ENCODE measurements at regions not wholly inside any gene's neighbourhood (a gene's known extent, or its start where the extent isn't known, plus 50 kb on each side); places are given as distances from the start of the nearest gene placed in this dataset.

DNA sequence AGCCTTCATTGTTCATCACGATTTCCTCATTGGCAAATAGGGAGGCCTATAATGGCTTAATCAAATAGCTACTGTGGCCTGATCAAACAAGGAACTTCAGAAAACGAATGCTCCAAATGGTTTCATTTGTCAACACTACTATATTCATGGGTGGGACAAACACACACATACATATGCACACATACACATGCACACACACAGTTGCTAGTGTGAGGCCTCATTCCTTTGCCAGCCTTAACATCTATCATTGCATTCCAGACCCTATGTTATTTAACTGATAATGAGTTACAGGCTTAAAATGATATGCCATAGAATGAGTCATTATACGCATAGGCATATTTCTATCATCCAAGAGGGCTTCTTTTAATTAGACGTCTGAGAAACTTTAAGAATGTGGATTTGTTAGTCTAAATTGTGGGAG lies 140.2 kb downstream of the KLF5 start:
- DNase-seq (ENCODE audit: low spot score) = no peak

DNA sequence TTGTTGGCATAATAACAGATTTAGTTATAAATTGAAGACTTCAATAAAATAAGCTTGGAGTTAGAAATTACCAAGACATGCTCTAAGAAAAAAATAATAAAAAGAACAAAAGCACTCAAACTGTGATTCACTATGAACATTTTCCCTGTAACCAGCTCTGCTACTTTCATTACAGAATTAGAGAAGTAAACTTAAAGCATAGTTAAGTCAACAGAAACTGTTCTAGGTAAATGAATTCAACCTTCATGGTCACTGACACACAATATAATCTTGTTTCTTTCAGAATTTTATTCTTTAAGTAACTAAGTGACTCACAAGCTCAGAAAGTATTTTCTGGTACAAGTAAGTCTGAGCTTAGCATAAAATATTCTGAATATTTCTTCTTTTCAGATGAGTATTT lies 136.3 kb downstream of the KLF5 start:
- DNase-seq (ENCODE audit: low spot score) = no peak

DNA sequence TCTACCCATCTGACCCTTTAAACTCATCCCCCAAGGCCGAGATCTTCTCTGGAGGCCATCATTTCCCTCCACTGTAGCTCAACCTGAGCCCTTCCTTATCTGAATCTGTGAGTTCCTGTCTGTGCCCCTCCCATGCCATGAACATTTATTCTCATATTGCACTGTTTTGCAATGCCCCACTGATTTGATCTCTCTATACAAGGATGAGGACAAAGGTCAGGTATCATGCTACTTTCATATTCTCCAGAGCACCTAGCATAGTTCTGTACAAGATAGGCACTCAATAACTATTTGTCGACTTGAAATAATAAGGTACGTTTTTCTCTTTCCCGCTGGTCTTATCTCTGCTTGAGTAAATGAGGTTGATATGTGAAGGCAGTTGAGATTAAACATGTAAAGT lies 135.5 kb downstream of the KLF5 start:
- no peak for DNase-seq (ENCODE audit: low spot score)

DNA sequence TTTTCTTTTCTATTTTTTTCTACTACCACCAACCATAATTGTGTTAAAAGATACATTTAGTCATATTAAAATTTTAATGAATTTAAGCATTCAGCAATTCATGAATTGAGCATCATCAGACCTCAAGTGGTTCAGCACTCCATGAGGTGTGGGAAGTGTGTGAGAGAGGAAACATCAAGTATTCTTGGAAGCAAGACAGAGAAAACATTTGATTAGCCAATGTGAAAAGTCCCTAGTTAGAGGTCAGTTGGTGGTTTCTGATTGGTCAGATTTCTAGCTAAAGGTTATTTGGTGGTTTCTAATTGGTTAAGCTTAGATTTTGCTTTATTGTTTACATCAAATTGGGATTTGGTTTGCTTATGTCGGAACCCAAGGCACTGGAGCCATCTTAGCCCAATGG lies 134.7 kb downstream of the KLF5 start:
- no peak for DNase-seq (ENCODE audit: low spot score)

DNA sequence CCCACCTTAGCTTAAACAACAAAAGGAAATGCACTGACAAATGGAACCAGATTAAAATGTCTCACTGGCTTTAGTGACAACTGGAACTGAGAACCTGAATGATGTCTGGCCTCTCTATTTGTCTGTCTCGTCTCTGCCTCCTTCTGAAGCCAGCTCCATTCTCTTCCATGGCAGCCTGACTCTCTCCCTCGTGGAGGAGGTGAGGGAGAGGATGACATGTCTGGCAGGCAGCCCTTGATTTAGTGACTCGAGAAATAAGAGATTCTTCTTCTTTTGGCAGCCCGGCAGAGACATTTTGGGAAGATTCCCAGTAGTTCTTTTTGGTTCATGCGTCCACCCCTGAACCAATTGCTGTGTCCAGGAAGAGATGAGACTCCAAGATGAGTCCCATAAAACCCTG lies 131.7 kb downstream of the KLF5 start:
- DNase-seq (ENCODE audit: low spot score) = no peak

DNA sequence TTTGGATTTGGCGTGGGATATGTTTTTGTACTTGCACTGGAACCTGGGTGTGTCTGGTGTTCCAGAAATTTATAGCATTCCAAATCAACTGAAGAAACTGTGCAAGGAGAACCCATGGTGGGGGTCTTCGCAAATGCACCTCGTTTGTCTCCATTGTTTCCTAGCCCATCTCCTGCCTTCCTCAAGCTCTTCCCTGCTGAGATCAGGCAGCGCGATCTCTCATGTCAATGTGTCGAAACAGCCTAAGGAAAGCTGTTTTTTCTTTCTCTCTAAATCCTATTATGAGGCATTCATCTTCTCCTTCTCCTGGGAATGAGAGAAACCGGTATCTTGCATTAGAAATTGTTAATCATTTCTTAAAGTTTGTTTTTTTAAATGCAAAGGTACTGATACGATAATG lies 131.0 kb downstream of the KLF5 start:
- DNase-seq (ENCODE audit: low spot score) = no peak

DNA sequence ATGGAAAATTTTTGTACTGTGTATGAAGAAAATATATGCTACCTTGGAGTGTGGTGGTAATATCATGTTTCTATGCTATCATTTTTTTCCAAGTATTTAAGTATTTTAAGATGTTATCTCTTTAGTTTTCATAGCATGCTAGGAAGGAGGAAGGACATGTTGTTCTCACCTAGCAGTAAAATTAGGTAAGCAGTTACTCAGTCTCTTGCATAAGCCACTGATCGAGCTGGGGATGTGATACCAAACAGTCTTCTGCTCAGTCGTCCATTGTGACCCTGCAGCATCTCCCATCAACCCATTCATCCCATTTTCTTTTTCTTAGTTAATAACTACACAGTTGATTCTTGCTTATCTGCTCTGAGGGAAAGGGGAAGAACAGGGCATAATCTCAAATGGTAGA lies 130.6 kb downstream of the KLF5 start:
- no peak for DNase-seq (ENCODE audit: low spot score)

DNA sequence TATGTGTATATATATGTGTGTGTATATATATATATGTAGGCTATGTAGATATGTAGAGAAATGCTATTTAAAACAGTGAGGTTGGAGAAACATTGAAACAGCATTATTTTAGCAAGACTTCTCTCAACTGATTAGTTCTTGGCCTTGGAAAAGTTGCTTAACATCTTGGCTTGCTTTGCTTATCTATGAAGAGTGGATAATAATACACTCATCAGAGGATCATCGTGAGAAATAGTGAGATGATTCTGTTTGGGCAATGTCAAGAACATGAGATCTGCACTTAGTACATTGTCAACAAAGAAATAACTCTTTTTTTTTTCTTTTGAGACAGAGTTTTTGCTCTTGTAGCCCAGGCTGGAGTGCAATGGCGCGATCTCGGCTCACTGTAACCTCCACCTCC lies 128.3 kb downstream of the KLF5 start:
- DNase-seq (ENCODE audit: low spot score) = no peak

DNA sequence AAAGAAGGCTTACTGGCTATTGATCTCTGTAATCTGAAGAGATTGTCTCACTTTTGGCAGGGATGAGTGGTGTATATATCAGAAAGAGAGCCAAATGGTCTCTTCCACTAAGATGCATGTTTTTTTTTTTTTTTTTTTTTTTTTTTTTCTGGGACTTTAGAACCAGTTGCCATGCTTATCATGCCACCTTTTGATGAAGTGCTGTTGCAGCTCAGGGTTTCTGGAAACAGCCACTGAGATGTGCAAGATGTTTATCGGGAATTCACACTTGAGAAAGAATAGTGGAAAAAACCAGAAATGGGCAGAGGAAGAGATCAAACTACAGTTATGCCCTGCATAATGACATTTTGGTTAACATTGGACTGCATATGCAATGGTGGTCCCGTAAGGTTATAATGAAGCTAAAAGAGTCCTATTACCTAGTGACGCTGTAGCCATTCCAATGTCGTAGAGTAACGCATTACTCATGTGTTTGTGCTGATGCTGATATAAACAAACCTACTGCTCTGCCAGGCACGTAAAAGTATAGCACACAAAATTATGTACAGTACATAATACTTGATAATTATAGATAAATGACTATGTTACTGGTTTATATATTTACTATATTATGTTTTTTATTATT lies 121.0 kb downstream of the KLF5 start:
- DNase-seq (ENCODE audit: low spot score) = no peak

DNA sequence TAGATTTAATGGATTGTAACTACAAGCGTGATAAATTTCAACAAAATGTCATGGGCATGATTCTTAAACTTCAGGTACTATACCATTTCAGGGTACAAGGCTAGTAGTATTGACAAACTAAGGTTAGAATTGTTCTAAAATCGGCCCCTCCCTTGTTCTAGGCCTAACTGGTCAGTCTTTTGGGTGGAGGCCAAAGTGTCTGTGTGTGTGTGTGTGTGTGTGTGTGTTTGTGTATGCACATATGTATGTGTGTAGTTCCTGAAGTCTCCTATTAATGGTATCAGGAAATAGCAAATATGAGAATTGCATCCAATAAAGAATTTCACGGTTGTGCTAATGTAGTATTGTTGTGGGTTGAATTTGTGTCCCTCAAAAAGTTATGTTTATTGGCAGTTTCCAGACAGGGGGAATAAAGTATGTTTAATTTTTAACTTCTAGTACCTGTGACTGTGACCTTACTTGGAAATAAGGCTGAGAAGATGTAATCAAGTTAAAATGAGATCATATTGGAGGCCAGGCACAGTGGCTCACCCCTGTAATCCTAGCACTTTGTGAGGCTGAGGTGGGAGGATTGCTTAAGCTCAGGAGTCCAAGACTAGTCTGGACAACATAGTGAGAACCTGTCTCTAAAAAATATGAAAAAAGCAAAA lies 119.2 kb downstream of the KLF5 start:
- DNase-seq (ENCODE audit: low spot score) = no peak

DNA sequence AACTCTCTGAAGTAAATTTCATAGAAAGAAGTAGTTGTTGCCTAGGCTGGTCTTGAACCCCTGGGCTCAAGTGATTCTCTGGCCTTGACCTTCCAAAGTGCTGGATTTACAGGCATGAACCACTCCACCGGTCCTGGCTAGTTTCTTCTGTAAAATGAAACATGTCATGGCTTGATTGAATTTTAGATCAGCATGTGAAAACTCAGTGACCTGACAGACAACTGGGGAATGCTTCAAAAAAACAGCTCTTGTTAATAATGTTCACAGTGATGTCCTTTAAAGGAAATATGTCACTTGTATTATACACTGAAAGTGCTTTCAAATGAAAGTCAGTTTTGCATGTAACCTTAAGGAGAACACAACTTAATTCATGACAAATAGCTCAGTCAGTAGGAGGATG lies 118.2 kb downstream of the KLF5 start:
- no peak for DNase-seq (ENCODE audit: low spot score)

DNA sequence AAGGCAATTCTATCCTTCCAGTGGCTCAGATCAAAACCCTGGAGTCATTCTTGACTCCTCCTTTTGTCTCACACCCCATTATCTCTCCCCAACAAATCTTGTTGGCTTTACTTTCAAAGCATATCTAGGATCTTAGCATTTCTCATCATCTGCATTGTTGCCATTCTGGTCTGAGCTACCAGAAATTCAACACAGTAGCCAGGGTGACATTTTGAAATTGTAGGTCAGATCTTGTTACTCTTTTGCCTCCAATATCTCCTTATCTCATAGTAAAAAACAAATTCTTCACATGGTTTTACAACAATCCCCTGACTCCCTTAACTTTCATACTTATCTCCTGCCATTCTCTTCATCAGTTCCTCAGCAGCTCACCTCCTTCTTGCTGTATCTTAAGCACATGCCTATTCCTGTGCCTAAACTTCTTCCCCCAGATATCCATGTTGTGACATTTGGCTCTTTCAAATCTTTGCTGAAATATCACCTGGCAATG lies 115.8 kb downstream of the KLF5 start:
- no peak for DNase-seq (ENCODE audit: low spot score)

DNA sequence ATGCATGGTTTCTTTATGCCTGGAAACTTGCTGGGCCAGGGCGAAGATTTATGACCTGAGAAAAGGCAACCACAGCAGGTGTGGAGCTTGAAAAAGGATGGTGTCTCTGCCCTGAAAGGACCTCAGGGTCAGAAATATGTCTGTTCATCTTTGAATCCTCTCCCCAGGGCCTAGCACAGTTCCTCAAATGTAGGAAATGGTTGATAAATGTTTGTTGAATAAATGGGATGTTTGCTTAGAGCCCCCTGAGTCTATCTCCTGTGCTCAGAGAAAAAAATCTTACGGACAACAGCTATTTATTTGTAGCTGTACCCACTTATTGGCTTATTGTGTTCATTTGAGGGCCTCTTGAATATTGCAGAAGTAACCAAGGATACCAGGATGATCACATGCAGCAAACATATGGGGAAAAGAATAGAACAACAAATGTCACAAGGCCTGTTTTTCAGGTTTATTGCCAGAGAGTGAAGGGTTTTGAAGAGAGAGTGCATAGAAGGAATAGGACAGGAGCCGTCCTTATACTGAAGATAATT lies 114.5 kb downstream of the KLF5 start:
- no peak for DNase-seq (ENCODE audit: low spot score)

DNA sequence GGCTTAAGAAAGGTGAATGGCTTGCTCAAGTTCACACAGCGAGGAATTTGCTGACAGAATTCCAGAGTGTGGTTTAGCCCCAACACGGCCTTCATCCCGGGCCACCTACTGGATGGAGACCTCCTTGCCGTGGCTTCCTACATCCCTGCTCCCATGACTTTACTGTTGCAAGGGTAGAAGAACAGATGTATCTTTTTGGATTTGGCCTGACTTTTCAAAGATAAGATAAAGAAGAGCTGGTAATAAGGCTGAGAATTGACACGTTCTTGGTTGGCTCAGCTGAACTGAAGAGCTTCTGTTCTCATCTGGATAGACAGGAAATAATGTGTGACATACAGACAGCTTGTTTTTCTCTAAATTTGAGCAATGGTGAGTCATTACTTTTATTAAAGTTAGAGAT lies 113.1 kb downstream of the KLF5 start:
- DNase-seq (ENCODE audit: low spot score) = no peak

DNA sequence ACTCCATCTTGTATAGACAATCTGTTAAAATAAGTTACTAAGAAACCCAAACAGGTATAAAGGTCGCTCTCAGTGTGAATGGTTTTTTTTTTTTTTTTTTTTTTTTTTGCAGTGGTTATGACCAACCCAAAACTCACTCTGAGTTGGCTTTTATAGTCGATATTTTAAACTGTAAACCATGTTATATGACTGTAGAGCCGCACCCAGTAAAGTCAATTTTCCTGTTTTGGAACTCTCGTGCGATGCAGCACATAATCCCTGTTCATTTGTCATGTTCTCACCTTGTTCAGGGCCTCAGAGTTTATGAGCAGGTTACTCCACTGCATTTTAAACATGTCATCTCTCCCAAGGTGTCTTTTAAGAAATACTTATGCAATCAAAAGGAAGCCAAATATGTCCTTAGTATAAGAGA lies 112.5 kb downstream of the KLF5 start:
- DNase-seq (ENCODE audit: low spot score) = no peak

DNA sequence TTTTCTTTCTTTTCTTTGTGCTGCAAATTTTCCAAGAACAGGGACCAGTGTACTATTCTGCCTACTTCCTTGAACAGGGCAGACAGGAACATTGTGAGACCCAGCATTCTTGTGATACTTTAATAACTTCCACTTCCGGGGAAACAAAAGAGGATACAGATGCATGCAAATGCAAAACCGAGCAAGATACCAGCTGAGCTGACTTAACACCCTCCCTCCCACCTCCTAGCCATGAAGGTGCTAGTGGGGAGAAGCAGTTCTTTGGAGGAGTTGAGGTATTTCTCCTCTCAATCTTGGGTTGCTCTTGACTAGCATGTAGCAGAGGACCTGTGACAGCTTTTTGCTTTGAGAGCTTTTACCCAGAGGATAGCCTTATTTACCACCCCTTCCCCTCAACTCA lies 111.2 kb downstream of the KLF5 start:
- DNase-seq (ENCODE audit: low spot score) = no peak

DNA sequence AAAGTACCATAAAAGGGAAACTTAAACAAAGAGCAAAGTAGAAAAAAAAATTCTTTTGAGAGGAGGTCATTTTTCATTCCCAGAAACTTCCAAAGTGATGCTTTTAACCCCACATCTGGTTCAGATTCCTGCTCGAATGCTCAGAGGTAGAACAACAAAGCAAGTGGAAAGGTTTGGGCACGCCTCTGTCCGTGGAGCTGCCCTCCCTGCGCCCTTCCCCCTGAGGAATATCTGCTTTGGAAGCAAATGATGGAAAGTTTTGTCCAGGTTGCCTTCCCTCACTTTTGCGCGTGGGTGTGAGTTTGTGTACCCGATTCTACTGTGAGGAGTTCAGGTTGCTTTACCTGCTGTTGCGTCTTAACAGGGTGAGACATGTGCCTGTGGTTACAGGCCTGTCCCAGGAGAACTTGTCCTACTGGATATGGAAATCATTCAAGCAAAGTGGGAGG lies 110.2 kb downstream of the KLF5 start:
- no peak for DNase-seq (ENCODE audit: low spot score)

DNA sequence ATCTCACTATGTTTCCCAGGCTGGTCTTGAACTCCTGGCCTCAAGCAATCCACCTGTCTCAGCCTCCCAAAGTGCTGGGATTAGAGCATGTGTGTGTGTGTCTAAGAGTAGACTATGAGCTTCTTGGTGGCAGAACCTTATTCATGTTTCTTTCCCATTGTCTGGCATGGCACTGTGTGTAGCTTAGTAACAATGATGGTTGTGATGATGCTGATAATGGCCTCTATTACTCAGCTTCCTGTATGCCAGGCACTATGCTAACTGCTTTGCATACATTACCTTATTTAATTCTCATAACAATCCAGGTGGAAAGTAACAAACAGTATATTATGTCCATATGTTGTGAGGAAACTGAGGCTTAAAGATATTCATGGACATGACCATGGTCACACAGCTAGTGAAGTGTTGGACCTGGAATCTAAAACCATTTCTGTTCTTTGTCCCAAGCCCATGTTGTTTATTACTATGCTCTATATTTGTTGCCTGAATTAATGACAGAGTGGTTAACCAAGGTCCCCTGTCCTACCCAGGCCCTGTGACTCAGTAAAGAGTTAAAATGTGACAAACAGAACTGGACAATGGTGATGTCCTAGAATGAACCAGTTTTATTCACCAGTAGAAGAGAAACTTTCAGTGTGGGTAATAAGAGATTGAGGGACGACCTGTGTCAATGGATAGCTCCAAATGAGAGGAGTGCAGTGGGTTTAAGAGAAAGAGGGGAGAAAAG lies 109.6 kb downstream of the KLF5 start:
- DNase-seq (ENCODE audit: low spot score) = no peak

DNA sequence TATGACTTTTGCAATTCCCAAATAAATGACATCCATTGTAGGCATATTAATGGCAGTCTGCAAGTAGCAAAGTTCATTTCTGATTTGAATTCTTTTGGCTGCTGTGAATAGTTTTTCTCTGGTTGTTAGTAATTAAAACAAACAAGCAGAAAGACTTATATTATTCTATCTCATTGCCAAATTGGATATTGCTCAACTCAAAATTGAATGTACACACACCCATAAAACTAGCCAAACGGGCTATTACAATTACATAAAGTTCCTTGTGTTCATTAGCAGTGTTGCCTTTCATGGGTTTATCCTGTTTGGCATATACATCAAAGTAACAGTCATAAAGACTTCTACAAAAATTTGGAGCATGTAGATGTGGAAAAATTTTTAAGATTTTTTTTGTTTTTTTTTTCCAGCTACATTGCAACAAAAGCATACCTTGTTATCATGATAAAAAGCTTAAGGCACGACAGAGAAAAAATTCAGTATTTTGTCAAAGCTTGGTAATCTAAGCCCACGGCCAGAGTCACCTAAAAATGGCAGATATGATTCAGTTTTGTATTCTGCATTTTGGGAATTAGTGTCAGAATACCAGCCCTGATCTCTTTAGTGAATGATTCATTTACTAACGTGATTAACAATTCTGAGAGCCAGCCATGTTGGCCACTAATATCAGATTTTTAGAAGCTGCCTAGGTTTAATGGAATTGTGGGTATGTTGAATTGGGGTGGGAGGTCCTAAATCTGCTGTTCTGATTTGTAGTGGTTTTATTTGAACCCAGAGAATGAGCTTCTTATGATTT lies 108.4 kb downstream of the KLF5 start:
- DNase-seq (ENCODE audit: low spot score) = no peak

DNA sequence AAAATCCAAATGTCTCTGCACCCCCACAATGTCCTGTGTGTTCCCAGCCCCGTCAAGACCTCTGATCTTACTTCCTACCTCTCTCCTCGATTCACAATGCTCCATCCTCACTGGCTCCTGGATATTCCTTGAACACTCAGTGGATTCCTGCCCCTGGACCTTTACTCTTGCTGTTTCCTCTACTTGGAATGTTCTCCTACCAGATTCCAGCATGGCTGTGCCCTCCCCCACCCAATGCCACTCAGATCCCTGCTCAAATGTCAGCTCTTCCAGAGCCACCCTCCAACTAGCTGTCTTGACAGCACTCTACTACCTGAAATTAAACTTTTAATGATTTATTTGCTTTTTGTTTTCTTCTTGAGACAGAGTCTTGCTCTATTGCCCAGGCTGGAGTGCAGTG lies 107.4 kb downstream of the KLF5 start:
- no peak for DNase-seq (ENCODE audit: low spot score)

DNA sequence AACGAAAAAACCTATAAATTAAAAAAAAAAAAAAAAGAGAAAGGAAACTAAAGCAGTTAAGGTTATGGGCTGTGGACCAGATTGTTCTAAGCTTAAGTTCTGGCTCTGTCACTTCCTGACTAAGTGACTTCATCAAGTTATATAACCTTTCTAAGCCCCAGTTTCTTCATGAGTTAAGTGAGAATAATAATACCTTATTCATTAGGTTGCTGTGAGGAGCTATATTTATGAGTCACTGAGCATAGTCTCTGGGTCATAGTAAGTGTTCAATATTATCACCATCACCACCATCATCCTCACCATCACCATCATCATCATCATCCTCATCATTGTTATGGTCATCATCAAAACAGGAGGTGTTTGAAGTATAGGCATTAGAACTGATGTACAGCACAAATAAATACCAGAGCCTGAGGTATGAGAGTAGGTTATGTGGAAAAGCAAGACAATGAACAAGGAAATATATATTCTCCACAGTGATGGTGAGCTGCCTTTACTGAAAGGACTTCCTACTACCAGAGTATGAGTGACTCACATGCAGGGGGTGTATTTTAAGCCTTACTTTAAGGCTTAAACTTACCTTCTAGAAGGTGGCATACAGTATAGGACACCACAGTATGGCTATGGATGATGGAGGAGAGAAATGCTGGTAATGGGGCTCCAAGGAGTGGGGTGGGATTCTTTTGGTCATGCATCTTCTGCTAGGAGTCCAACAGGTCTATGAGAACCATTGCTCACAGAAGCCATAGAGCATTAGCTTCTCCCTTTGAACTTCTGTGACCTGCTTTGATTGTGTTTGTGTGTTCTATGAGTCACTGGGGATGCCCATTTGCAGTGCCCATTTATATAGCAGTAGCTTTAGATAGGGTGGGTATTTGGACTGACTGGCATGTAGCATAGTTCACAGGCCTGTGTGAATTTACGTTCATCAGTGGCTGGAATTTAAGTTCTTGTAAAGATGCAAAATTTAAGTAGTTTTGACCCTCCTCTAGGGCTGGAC lies 104.4 kb downstream of the KLF5 start:
- no peak for DNase-seq (ENCODE audit: low spot score)
